WTC11 (cell line): ENCODE measurements at regions not wholly inside any gene's neighbourhood (a gene's known extent, or its start where the extent isn't known, plus 50 kb on each side); places are given as distances from the start of the nearest gene placed in this dataset.
"Not testable (repeated sequence)": the region's sequence is repeated elsewhere in the genome, so short reads cannot be mapped to it uniquely, and the experiment has no call there.

Experiments
- ATAC-seq: fragments of 200-7000 bp; cut with Tn5 transposase; 2 replicates; pipeline ENCODE4 v1.10.0; 2021; ENCODE audit warnings: mild to moderate bottlenecking, moderate library complexity
- CTCF ChIA-PET: fragments of 300-600 bp; sonication (Branson Sonifier 250); formaldehyde crosslinking; loops from one replicate; lab custom pipeline; 2021; ENCODE audit warnings: antibody characterized with exemption; lab: Charles Lee
- POLR2A ChIA-PET: fragments of 350-600 bp; sonication (Branson Sonifier 250); formaldehyde crosslinking; loops from one replicate; lab custom pipeline; 2021; ENCODE audit warnings: antibody characterized with exemption; lab: Charles Lee
- DNase-seq: peaks from one replicate; pipeline ENCODE4 v3.0.0; 2021; ENCODE audit warnings: low spot score
- H3K27ac Mint-ChIP-seq: 2 replicates; pipeline ENCODE4 v1.8.0; 2021; ENCODE audit warnings: mixed read lengths
- H3K27me3 Mint-ChIP-seq: 2 replicates; pipeline ENCODE4 v1.8.0; 2021; ENCODE audit warnings: low read depth, mild to moderate bottlenecking, moderate library complexity, mixed read lengths
- H3K36me3 Mint-ChIP-seq: 2 replicates; pipeline ENCODE4 v1.8.0; 2021; ENCODE audit warnings: mixed read lengths
- H3K4me1 Mint-ChIP-seq: 2 replicates; pipeline ENCODE4 v1.8.0; 2022; ENCODE audit warnings: mixed read lengths
- H3K4me3 Mint-ChIP-seq: 2 replicates; pipeline ENCODE4 v1.8.0; 2021; ENCODE audit warnings: mild to moderate bottlenecking, moderate library complexity, mixed read lengths
- H3K9me3 Mint-ChIP-seq: 2 replicates; pipeline ENCODE4 v1.8.0; 2021; ENCODE audit warnings: mixed read lengths
- CBFB ChIP-seq: sonication (generic); formaldehyde crosslinking; IDR thresholded peaks from 2 replicates; pipeline ENCODE4 v1.8.1; 2022; ENCODE audit warnings: mild to moderate bottlenecking, low read depth, missing genetic modification reagents
- CREB1 ChIP-seq: sonication (generic); formaldehyde crosslinking; IDR thresholded peaks from 2 replicates; pipeline ENCODE4 v1.8.0; 2023; ENCODE audit warnings: mild to moderate bottlenecking, missing genetic modification reagents
- ESRRA ChIP-seq: sonication (generic); formaldehyde crosslinking; IDR thresholded peaks from 2 replicates; pipeline ENCODE4 v1.8.1; 2022; ENCODE audit warnings: mild to moderate bottlenecking, missing genetic modification reagents, borderline replicate concordance
- FOXJ3 ChIP-seq: sonication (generic); formaldehyde crosslinking; IDR thresholded peaks from 2 replicates; pipeline ENCODE4 v1.9.0; 2021; ENCODE audit warnings: missing genetic modification reagents, mild to moderate bottlenecking, borderline replicate concordance
- FOXP1 ChIP-seq: sonication (generic); formaldehyde crosslinking; IDR thresholded peaks from 2 replicates; pipeline ENCODE4 v1.8.0; 2022; ENCODE audit warnings: missing genetic modification reagents, mild to moderate bottlenecking, moderate library complexity, borderline replicate concordance
- MLX ChIP-seq: sonication (generic); formaldehyde crosslinking; IDR thresholded peaks from 2 replicates; pipeline ENCODE4 v1.8.1; 2023; ENCODE audit warnings: mild to moderate bottlenecking, missing genetic modification reagents, moderate library complexity
- NFATC4 ChIP-seq: fragments of 250-450 bp; sonication (Bioruptor Pico); IDR thresholded peaks from 2 replicates; pipeline ENCODE4 v1.9.0; 2021; ENCODE audit warnings: mild to moderate bottlenecking
- NFE2L1 ChIP-seq: sonication (generic); formaldehyde crosslinking; IDR thresholded peaks from 2 replicates; pipeline ENCODE4 v1.8.1; 2023; ENCODE audit warnings: missing genetic modification reagents
- NR1H2 ChIP-seq: sonication (generic); formaldehyde crosslinking; IDR thresholded peaks from 2 replicates; pipeline ENCODE4 v1.9.0; 2021; ENCODE audit warnings: mild to moderate bottlenecking, moderate library complexity, missing genetic modification reagents
- TEAD1 ChIP-seq: sonication (generic); formaldehyde crosslinking; IDR thresholded peaks from 2 replicates; pipeline ENCODE4 v1.8.0; 2022; ENCODE audit warnings: mild to moderate bottlenecking, missing genetic modification reagents
- ZNF121 ChIP-seq: sonication (generic); formaldehyde crosslinking; IDR thresholded peaks from 2 replicates; pipeline ENCODE4 v1.8.0; 2023; ENCODE audit warnings: missing genetic modification reagents
- ZNF232 ChIP-seq: sonication (generic); formaldehyde crosslinking; IDR thresholded peaks from 2 replicates; pipeline ENCODE4 v1.8.0; 2022; ENCODE audit warnings: mild to moderate bottlenecking, missing genetic modification reagents
- ZNF263 ChIP-seq: sonication (generic); formaldehyde crosslinking; IDR thresholded peaks from 2 replicates; pipeline ENCODE4 v1.8.1; 2022; ENCODE audit warnings: low read depth, mild to moderate bottlenecking, moderate library complexity, missing genetic modification reagents
- ZNF416 ChIP-seq: fragments of 250-450 bp; sonication (Bioruptor Pico); IDR thresholded peaks from 2 replicates; pipeline ENCODE4 v1.9.0; 2021; ENCODE audit warnings: mild to moderate bottlenecking, inconsistent platforms
- ZNF532 ChIP-seq: fragments of 250-450 bp; sonication (Bioruptor Pico); IDR thresholded peaks from 2 replicates; pipeline ENCODE4 v1.9.0; 2021; ENCODE audit warnings: mild to moderate bottlenecking, borderline replicate concordance
- TF ChIP-seq, protein P1 (sequence below): sonication (generic); formaldehyde crosslinking; IDR thresholded peaks from 2 replicates; pipeline ENCODE4 v1.8.1; 2022; ENCODE audit warnings: missing genetic modification reagents, borderline replicate concordance
- TF ChIP-seq, protein P2 (sequence below): sonication (generic); formaldehyde crosslinking; IDR thresholded peaks from 2 replicates; pipeline ENCODE4 v1.8.0; 2022; ENCODE audit warnings: mild to moderate bottlenecking, missing genetic modification reagents
- TF ChIP-seq, protein P3 (sequence below): sonication (generic); formaldehyde crosslinking; IDR thresholded peaks from 2 replicates; pipeline ENCODE4 v1.8.1; 2023; ENCODE audit warnings: mild to moderate bottlenecking, moderate library complexity, missing genetic modification reagents
- TF ChIP-seq, protein P4 (sequence below): sonication (generic); formaldehyde crosslinking; IDR thresholded peaks from 2 replicates; pipeline ENCODE4 v1.8.1; 2022; ENCODE audit warnings: low read depth, mild to moderate bottlenecking, moderate library complexity, missing genetic modification reagents, borderline replicate concordance

- H3K4me3 Mint-ChIP-seq: no peak overlapping the region
- CTCF ChIA-PET: interaction anchor here (0.8 kb wide), 1 partner anchor 94 kb away, joined by 3 read pairs; the partner anchor contains the start of gene MAMLD1
- H3K27me3 Mint-ChIP-seq: no peaks in the 10 kb centered on the region; the same call in 1 of the 2 replicates
- ATAC-seq (no peak), DNase-seq (no peak)
- H3K4me1 Mint-ChIP-seq: no peaks in the 10 kb centered on the region
- POLR2A ChIA-PET: no interaction called here
- H3K36me3 Mint-ChIP-seq: no peaks in the 10 kb centered on the region
- no peaks in the 10 kb centered on the region for H3K9me3 Mint-ChIP-seq
- H3K27ac Mint-ChIP-seq: no peak overlapping the region
- TF ChIP-seq ZNF416 (CRISPR knock-in tag): no peak
- TF ChIP-seq, protein P1, sequence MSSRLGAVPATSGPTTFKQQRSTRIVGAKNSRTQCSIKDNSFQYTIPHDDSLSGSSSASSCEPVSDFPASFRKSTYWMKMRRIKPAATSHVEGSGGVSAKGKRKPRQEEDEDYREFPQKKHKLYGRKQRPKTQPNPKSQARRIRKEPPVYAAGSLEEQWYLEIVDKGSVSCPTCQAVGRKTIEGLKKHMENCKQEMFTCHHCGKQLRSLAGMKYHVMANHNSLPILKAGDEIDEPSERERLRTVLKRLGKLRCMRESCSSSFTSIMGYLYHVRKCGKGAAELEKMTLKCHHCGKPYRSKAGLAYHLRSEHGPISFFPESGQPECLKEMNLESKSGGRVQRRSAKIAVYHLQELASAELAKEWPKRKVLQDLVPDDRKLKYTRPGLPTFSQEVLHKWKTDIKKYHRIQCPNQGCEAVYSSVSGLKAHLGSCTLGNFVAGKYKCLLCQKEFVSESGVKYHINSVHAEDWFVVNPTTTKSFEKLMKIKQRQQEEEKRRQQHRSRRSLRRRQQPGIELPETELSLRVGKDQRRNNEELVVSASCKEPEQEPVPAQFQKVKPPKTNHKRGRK (CRISPR knock-in tag): no peak
- TF ChIP-seq, protein P2, sequence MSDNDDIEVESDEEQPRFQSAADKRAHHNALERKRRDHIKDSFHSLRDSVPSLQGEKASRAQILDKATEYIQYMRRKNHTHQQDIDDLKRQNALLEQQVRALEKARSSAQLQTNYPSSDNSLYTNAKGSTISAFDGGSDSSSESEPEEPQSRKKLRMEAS (CRISPR knock-in tag): no peak
- TF ChIP-seq, protein P3, sequence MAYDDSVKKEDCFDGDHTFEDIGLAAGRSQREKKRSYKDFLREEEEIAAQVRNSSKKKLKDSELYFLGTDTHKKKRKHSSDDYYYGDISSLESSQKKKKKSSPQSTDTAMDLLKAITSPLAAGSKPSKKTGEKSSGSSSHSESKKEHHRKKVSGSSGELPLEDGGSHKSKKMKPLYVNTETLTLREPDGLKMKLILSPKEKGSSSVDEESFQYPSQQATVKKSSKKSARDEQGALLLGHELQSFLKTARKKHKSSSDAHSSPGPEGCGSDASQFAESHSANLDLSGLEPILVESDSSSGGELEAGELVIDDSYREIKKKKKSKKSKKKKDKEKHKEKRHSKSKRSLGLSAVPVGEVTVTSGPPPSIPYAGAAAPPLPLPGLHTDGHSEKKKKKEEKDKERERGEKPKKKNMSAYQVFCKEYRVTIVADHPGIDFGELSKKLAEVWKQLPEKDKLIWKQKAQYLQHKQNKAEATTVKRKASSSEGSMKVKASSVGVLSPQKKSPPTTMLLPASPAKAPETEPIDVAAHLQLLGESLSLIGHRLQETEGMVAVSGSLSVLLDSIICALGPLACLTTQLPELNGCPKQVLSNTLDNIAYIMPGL (CRISPR knock-in tag): no peak
- no peak for TF ChIP-seq NR1H2 (CRISPR knock-in tag)
- TF ChIP-seq TEAD1 (CRISPR knock-in tag): no peak
- no peak for TF ChIP-seq ZNF121
- TF ChIP-seq ESRRA (CRISPR knock-in tag): no peak
- no peak for TF ChIP-seq ZNF263 (CRISPR knock-in tag)
- TF ChIP-seq, protein P4, sequence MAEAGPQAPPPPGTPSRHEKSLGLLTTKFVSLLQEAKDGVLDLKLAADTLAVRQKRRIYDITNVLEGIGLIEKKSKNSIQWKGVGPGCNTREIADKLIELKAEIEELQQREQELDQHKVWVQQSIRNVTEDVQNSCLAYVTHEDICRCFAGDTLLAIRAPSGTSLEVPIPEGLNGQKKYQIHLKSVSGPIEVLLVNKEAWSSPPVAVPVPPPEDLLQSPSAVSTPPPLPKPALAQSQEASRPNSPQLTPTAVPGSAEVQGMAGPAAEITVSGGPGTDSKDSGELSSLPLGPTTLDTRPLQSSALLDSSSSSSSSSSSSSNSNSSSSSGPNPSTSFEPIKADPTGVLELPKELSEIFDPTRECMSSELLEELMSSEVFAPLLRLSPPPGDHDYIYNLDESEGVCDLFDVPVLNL (CRISPR knock-in tag): no peak
- no peak for TF ChIP-seq FOXJ3 (CRISPR knock-in tag)
- no peak for TF ChIP-seq CREB1
- no peak for TF ChIP-seq NFATC4 (CRISPR knock-in tag)
- TF ChIP-seq ZNF232 (CRISPR knock-in tag): no peak
- no peak for TF ChIP-seq NFE2L1 (CRISPR knock-in tag)
- no peak for TF ChIP-seq ZNF532 (CRISPR knock-in tag)
- TF ChIP-seq CBFB (CRISPR knock-in tag): no peak
- TF ChIP-seq, all 79 proteins: peak for 0
Observed at GRCh38 chrX:150269605-150270254, 93.4 kb upstream of the MAMLD1 start.

- no peak for TF ChIP-seq FOXP1
- no peak for TF ChIP-seq TEAD1 (CRISPR knock-in tag)
- TF ChIP-seq, protein P3 (CRISPR knock-in tag): no peak
- TF ChIP-seq MLX (CRISPR knock-in tag): no peak
- DNase-seq (no peak), ATAC-seq (no peak)
- Mint-ChIP-seq H3K36me3 (no peaks in the 10 kb centered on the region), H3K4me3 (no peak overlapping the region), H3K9me3 (no peaks in the 10 kb centered on the region), H3K27ac (no peak overlapping the region), H3K27me3 (no peaks in the 10 kb centered on the region; the same call in 1 of the 2 replicates), H3K4me1 (no peaks in the 10 kb centered on the region)
- POLR2A ChIA-PET: no interaction called here
- CTCF ChIA-PET: no interaction called here
Observed at GRCh38 chrX:150270622-150271021, 92.5 kb upstream of the MAMLD1 start.

DNA sequence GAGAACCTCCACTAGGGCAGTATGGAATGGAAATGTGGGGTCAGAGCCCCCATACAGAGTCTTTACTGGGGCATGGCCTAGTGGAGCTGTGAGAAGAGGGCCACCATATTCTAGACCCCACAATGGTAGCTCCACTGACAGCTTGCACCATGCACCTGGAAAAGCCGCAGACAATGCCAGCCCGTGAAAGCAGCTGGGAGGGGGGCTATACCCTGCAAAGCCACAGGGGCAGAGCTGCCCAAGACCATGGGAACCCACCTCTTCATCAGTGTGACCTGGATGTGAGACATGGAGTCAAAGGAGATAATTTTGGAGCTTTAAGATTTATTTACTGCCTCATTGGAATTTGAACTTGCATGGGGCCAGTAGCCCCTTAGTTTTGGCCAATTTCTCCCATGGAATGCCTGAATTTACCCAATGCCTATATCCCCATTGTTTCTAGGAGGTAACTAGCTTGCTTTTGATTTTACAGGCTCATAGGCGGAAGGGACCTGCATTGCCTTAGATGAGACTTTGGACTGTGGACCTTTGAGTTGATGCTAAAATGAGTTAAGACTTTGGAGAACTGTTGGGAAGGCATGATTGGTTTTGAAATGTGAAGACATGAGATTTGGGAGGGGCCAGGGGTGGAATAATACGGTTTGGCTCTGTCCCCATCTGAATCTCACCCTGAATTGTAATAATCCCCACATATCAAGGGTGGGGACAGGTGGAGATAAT, 89.4 kb upstream of the MAMLD1 start:
- DNase-seq, H3K27me3 Mint-ChIP-seq, H3K36me3 Mint-ChIP-seq, H3K4me3 Mint-ChIP-seq, CTCF ChIA-PET, H3K9me3 Mint-ChIP-seq, POLR2A ChIA-PET, H3K27ac Mint-ChIP-seq, ATAC-seq, H3K4me1 Mint-ChIP-seq: not testable (repeated sequence)
